HUES48 (cell line): ENCODE measurements at regions not wholly inside any gene's neighbourhood (a gene's known extent, or its start where the extent isn't known, plus 50 kb on each side); places are given as distances from the start of the nearest gene placed in this dataset.

Experiments used
- H3K27ac ChIP-seq: one replicate; pipeline ENCODE4 v1.7.0; 2013; ENCODE audit warnings: low read depth, low read length, inconsistent platforms
- H3K27me3 ChIP-seq: 2 replicates; pipeline ENCODE4 v1.6.1; 2013; ENCODE audit warnings: mild to moderate bottlenecking, low read length; ENCODE audit not compliant: control insufficient read depth, insufficient read depth
- H3K36me3 ChIP-seq: 2 replicates; pipeline ENCODE4 v1.6.1; 2013; ENCODE audit warnings: low read length; ENCODE audit not compliant: control insufficient read depth, insufficient read depth
- H3K4me1 ChIP-seq: 2 replicates; pipeline ENCODE4 v1.6.1; 2013; ENCODE audit warnings: mild to moderate bottlenecking, low read length; ENCODE audit not compliant: control insufficient read depth, insufficient read depth
- H3K4me3 ChIP-seq: 2 replicates; pipeline ENCODE4 v1.5.1; 2013; ENCODE audit warnings: mild to moderate bottlenecking, low read depth, low read length
- H3K9ac ChIP-seq: 2 replicates; pipeline ENCODE4 v1.6.1; 2013; ENCODE audit warnings: mild to moderate bottlenecking, low read depth, low read length, moderate library complexity
- H3K9me3 ChIP-seq: 2 replicates; pipeline ENCODE4 v1.6.1; 2013; ENCODE audit warnings: low read length; ENCODE audit not compliant: control insufficient read depth, insufficient read depth

GRCh38 chrX:42054256-42054655 is 130.9 kb upstream of the CASK start:
- Histone ChIP-seq H3K4me1 (no peaks in the 10 kb centered on the region), H3K9me3 (no peaks in the 10 kb centered on the region), H3K9ac (no peak overlapping the region), H3K4me3 (no peak overlapping the region), H3K36me3 (no peaks in the 10 kb centered on the region), H3K27ac (no peak overlapping the region), H3K27me3 (no peaks in the 10 kb centered on the region)

GRCh38 chrX:42050345-42050744 is 127.0 kb upstream of the CASK start:
- H3K27me3 ChIP-seq: no peaks in the 10 kb centered on the region
- no peaks in the 10 kb centered on the region for H3K4me1 ChIP-seq
- H3K27ac ChIP-seq: no peak overlapping the region
- no peak overlapping the region for H3K4me3 ChIP-seq
- H3K36me3 ChIP-seq: no peaks in the 10 kb centered on the region
- H3K9me3 ChIP-seq: no peaks in the 10 kb centered on the region
- H3K9ac ChIP-seq: no peak overlapping the region

- H3K27me3 ChIP-seq: no peaks in the 10 kb centered on the region
Measured at GRCh38 chrX:42047886-42048285, 124.5 kb upstream of the CASK start.

GRCh38 chrX:42028109-42028508 is 104.8 kb upstream of the CASK start:
- no peaks in the 10 kb centered on the region for H3K4me1 ChIP-seq
- H3K36me3 ChIP-seq: no peaks in the 10 kb centered on the region
- no peak overlapping the region for H3K4me3 ChIP-seq
- no peak overlapping the region for H3K9ac ChIP-seq
- H3K27ac ChIP-seq: no peak overlapping the region
- H3K27me3 ChIP-seq: no peaks in the 10 kb centered on the region; the same call in 1 of the 2 replicates
- H3K9me3 ChIP-seq: no peaks in the 10 kb centered on the region

More at GRCh38 chrX:42047886-42048285, 124.5 kb upstream of the CASK start:
- H3K9me3 ChIP-seq: no peaks in the 10 kb centered on the region
- no peaks in the 10 kb centered on the region for H3K4me1 ChIP-seq
- no peak overlapping the region for H3K4me3 ChIP-seq
- no peaks in the 10 kb centered on the region for H3K36me3 ChIP-seq
- H3K27ac ChIP-seq: no peak overlapping the region
- no peak overlapping the region for H3K9ac ChIP-seq

GRCh38 chrX:42027367-42028000 is 104.1 kb upstream of the CASK start:
- Histone ChIP-seq H3K4me1 (no peaks in the 10 kb centered on the region), H3K27me3 (no peaks in the 10 kb centered on the region; the same call in 1 of the 2 replicates)

GRCh38 chrX:42025861-42026260 is 102.5 kb upstream of the CASK start:
- Histone ChIP-seq H3K27ac (no peak overlapping the region), H3K4me1 (no peaks in the 10 kb centered on the region), H3K36me3 (no peaks in the 10 kb centered on the region), H3K9me3 (no peaks in the 10 kb centered on the region), H3K9ac (no peak overlapping the region), H3K4me3 (no peak overlapping the region), H3K27me3 (no peaks in the 10 kb centered on the region; the same call in 1 of the 2 replicates)

More at GRCh38 chrX:42027367-42028000, 104.1 kb upstream of the CASK start:
- H3K36me3 ChIP-seq: no peaks in the 10 kb centered on the region
- no peak overlapping the region for H3K9ac ChIP-seq
- H3K27ac ChIP-seq: no peak overlapping the region
- H3K4me3 ChIP-seq: no peak overlapping the region
- H3K9me3 ChIP-seq: no peaks in the 10 kb centered on the region

- no peak overlapping the region for H3K4me3 ChIP-seq
- H3K27ac ChIP-seq: no peak overlapping the region
- H3K9ac ChIP-seq: no peak overlapping the region
- no peaks in the 10 kb centered on the region for H3K4me1 ChIP-seq
- no peaks in the 10 kb centered on the region for H3K9me3 ChIP-seq
- no peaks in the 10 kb centered on the region for H3K27me3 ChIP-seq
- H3K36me3 ChIP-seq: no peaks in the 10 kb centered on the region
Measured at GRCh38 chrX:42023122-42023521, 99.8 kb upstream of the CASK start.

GRCh38 chrX:42022158-42022557 is 98.8 kb upstream of the CASK start:
- H3K4me3 ChIP-seq: no peak overlapping the region
- H3K36me3 ChIP-seq: no peaks in the 10 kb centered on the region
- no peak overlapping the region for H3K9ac ChIP-seq
- H3K9me3 ChIP-seq: no peaks in the 10 kb centered on the region
- no peak overlapping the region for H3K27ac ChIP-seq
- no peaks in the 10 kb centered on the region for H3K27me3 ChIP-seq
- H3K4me1 ChIP-seq: no peaks in the 10 kb centered on the region

- no peak overlapping the region for H3K27ac ChIP-seq
- H3K27me3 ChIP-seq: no peaks in the 10 kb centered on the region
- no peak overlapping the region for H3K4me3 ChIP-seq
Measured at GRCh38 chrX:42021058-42021457, 97.7 kb upstream of the CASK start.

GRCh38 chrX:42020225-42020624 is 96.9 kb upstream of the CASK start:
- H3K27me3 ChIP-seq: no peaks in the 10 kb centered on the region
- H3K9me3 ChIP-seq: no peaks in the 10 kb centered on the region
- no peaks in the 10 kb centered on the region for H3K36me3 ChIP-seq
- H3K27ac ChIP-seq: no peak overlapping the region
- no peak overlapping the region for H3K9ac ChIP-seq
- no peaks in the 10 kb centered on the region for H3K4me1 ChIP-seq
- no peak overlapping the region for H3K4me3 ChIP-seq

More at GRCh38 chrX:42021058-42021457, 97.7 kb upstream of the CASK start:
- H3K4me1 ChIP-seq: no peaks in the 10 kb centered on the region
- H3K9me3 ChIP-seq: no peaks in the 10 kb centered on the region
- no peaks in the 10 kb centered on the region for H3K36me3 ChIP-seq
- no peak overlapping the region for H3K9ac ChIP-seq

- no peaks in the 10 kb centered on the region for H3K9me3 ChIP-seq
- no peak overlapping the region for H3K9ac ChIP-seq
- H3K4me1 ChIP-seq: no peaks in the 10 kb centered on the region
- H3K27me3 ChIP-seq: no peaks in the 10 kb centered on the region
- no peaks in the 10 kb centered on the region for H3K36me3 ChIP-seq
- H3K27ac ChIP-seq: no peak overlapping the region
- H3K4me3 ChIP-seq: no peak overlapping the region
Measured at GRCh38 chrX:42017971-42018370, 94.6 kb upstream of the CASK start.
